ACC112 (cell line): ENCODE measurements at regions not wholly inside any gene's neighbourhood (a gene's known extent, or its start where the extent isn't known, plus 50 kb on each side); places are given as distances from the start of the nearest gene placed in this dataset.

Source experiments
- H2AFZ ChIP-seq: fragments of 200-600 bp; sonication (generic); one replicate; pipeline ENCODE4 v1.6.0; 2017; ENCODE audit warnings: antibody characterized with exemption, low read length; ENCODE audit not compliant: unreplicated experiment
- H3K27ac ChIP-seq: fragments of 200-600 bp; sonication (generic); 2 replicates; pipeline ENCODE4 v1.5.1; 2014; ENCODE audit warnings: low read depth, mild to moderate bottlenecking, antibody characterized with exemption, low read length, moderate library complexity
- H3K27me3 ChIP-seq: fragments of 200-600 bp; sonication (generic); 2 replicates; pipeline ENCODE4 v1.6.1; 2014; ENCODE audit warnings: mild to moderate bottlenecking, antibody characterized with exemption, low read length, moderate library complexity, mixed read lengths; ENCODE audit not compliant: insufficient read depth
- H3K36me3 ChIP-seq: fragments of 200-600 bp; sonication (generic); 2 replicates; pipeline ENCODE4 v1.6.1; 2016; ENCODE audit warnings: mild to moderate bottlenecking, antibody characterized with exemption, low read length, moderate library complexity, mixed read lengths; ENCODE audit not compliant: insufficient read depth
- H3K4me1 ChIP-seq: fragments of 200-600 bp; sonication (generic); one replicate; pipeline ENCODE4 v1.6.1; 2016; ENCODE audit warnings: low read length, mixed read lengths; ENCODE audit not compliant: insufficient read depth, unreplicated experiment, control insufficient read depth
- H3K4me3 ChIP-seq: fragments of 200-600 bp; sonication (generic); 2 replicates; pipeline ENCODE4 v1.5.1; 2014; ENCODE audit warnings: mild to moderate bottlenecking, low read depth, low read length
- H3K79me2 ChIP-seq: fragments of 200-600 bp; sonication (generic); one replicate; pipeline ENCODE4 v1.6.0; 2016; ENCODE audit warnings: low read length; ENCODE audit not compliant: control insufficient read depth, unreplicated experiment, insufficient read depth

DNA sequence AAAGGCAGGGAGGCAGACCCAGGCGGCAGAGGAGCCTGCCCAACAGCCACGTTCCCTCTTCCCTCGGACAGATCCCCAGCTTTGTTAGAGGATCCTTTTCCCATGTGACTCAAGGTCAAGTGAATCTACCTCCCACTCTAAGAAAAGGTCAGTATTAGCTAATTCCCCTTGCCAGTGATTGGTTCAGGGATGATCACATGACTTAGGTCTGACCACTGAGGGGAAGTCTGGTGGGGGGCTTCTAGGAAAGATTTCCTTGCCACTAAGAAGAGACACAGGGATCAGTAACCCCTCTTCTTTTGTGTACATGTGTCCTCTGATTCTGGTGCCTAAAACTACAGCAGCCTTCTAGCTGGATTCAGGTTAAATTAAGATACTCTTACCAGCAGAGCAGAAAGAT is 266.3 kb upstream of the NSMCE3 start:
- H3K4me1 ChIP-seq = no peaks in the 10 kb centered on the region
- H3K4me3 ChIP-seq = no peak overlapping the region
- no peak overlapping the region for H2AFZ ChIP-seq
- peaks cover 54% of the 10 kb centered on the region for H3K27me3 ChIP-seq
- no peak overlapping the region for H3K27ac ChIP-seq
- no peaks in the 10 kb centered on the region for H3K36me3 ChIP-seq
- H3K79me2 ChIP-seq = no peaks in the 10 kb centered on the region

DNA sequence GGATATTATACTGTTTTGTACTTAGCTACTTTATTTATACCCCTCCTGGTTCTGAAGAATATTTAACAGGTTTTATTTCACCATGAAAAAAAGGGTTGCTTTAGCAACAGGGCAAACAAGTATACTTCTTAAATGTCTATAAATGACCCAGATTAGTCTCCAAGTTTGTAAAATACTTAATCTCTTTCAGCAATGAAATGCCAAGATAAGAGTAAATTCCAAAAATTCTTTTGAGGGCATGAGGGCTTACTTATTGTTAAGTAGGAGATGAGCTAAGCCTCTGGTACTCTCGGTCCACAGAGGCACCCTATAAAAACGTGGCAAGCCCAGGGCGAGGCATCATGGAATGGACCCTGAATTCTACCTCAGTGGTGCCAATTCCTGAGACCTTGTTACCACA is 264.8 kb upstream of the NSMCE3 start:
- Histone ChIP-seq H3K79me2 (no peaks in the 10 kb centered on the region), H3K36me3 (no peaks in the 10 kb centered on the region), H3K27me3 (peaks cover 39% of the 10 kb centered on the region), H3K27ac (no peak overlapping the region), H2AFZ (no peak overlapping the region), H3K4me1 (no peaks in the 10 kb centered on the region), H3K4me3 (no peak overlapping the region)

DNA sequence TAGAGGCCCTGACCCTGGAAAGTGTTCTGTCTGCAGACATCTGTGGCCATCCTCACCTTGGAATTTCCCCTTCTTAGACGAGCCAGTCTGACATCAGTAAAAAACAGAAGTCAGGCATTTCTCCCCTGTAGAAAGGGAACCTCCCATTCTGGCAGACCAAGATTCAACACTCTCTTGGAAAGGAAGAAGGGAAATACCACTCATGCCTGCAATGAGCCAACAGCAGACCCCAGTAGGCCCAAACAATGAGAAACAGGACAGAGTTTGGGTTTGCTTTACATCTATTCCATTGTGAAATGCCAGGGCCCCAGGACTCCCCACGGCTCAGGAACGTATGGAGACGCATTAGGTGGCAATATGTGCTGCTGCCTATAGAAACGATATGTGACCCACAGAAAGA is 264.0 kb upstream of the NSMCE3 start:
- no peak overlapping the region for H2AFZ ChIP-seq
- no peak overlapping the region for H3K27ac ChIP-seq
- H3K4me3 ChIP-seq = no peak overlapping the region
- H3K79me2 ChIP-seq = no peaks in the 10 kb centered on the region
- H3K4me1 ChIP-seq = no peaks in the 10 kb centered on the region
- H3K36me3 ChIP-seq = no peaks in the 10 kb centered on the region
- H3K27me3 ChIP-seq = peaks cover 38% of the 10 kb centered on the region

DNA sequence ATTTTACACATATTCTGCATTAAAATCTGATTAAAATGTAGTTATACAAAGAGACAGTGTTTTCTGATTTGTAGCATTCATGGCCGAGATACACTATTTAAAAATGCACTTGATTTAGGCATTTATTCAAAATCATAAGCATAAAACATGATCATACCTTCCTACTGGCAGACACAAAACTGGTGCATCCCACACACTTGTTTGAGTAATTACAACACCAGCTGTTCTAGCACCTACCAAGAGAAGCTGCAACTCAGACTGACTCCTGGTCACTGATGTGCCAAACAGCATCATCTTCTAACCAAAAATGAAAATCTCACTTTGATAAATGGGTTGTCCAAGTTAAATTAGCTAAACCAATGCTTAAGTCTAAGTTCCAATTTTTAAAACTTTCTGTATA is 262.7 kb upstream of the NSMCE3 start:
- H3K79me2 ChIP-seq = no peaks in the 10 kb centered on the region
- no peaks in the 10 kb centered on the region for H3K4me1 ChIP-seq
- H2AFZ ChIP-seq = no peak overlapping the region
- H3K4me3 ChIP-seq = no peak overlapping the region
- no peaks in the 10 kb centered on the region for H3K36me3 ChIP-seq
- no peak overlapping the region for H3K27ac ChIP-seq
- peaks cover 28% of the 10 kb centered on the region for H3K27me3 ChIP-seq

DNA sequence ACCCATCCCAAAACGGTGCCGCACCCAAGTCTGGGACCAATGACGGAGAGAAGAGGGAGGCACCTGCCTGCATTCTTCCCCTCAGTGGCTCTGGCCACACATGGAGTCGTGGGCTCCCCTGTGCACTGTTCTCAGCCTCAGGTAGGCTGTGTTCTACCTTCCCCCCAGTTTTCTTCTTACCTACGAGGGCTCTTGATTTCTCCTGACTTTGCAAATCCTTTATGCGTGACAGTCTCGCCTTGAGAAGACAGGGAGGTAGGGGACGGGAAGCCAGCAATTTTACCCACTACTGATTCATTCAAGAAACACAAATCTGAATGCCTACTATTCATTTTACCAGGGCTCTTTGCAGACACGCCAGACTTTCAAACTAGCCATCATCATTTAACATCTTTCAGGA is 261.3 kb upstream of the NSMCE3 start:
- Histone ChIP-seq H3K27me3 (peaks cover 19% of the 10 kb centered on the region), H3K79me2 (no peaks in the 10 kb centered on the region), H3K27ac (no peak overlapping the region), H3K4me1 (no peaks in the 10 kb centered on the region), H3K4me3 (no peak overlapping the region), H2AFZ (no peak overlapping the region), H3K36me3 (no peaks in the 10 kb centered on the region)

DNA sequence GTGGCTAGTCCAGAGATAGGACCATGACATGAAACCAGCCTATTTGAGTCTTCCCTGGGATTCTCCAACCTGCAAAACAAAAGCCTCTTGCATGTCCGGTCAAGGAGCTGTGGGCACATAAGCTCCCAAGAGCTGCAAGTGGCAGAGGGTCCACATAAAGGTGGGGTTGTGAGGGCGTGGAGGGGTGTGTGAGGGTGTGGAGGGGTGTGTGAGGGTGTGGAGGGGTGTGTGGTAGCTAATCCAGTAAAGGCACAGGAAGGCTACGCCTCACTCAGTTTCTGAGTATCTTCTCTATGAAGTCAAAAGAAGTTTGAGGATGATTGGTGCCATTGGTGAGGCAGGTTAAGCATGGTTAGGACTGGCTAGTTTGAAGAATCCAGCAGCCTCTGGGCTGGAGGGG is 259.4 kb upstream of the NSMCE3 start:
- Histone ChIP-seq H3K79me2 (no peaks in the 10 kb centered on the region), H3K27me3 (peaks cover 23% of the 10 kb centered on the region), H3K4me1 (no peaks in the 10 kb centered on the region), H2AFZ (no peak overlapping the region), H3K36me3 (no peaks in the 10 kb centered on the region), H3K4me3 (no peak overlapping the region), H3K27ac (no peak overlapping the region)

DNA sequence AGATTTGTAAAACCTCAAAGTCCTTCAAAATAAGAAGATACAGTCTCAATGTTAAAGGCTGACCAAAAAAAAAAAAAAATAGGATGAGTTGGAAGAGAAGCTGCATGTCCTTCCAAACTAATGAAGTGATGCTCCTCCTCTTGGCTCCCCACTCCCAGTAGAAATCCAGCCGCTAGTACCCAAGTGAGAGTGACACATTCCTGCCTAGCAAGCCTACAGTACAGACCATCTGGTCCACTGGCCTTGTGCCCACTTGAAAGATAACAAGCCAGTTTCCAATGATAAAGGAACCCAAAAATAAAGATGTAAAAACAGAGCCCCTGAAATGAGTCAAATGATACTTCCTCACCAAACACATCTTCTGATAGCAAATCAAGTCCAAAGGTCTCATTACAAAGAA is 258.7 kb upstream of the NSMCE3 start:
- Histone ChIP-seq H3K4me1 (no peaks in the 10 kb centered on the region), H3K4me3 (no peak overlapping the region), H2AFZ (no peak overlapping the region), H3K79me2 (no peaks in the 10 kb centered on the region), H3K27me3 (peaks cover 28% of the 10 kb centered on the region), H3K36me3 (no peaks in the 10 kb centered on the region), H3K27ac (no peak overlapping the region)

DNA sequence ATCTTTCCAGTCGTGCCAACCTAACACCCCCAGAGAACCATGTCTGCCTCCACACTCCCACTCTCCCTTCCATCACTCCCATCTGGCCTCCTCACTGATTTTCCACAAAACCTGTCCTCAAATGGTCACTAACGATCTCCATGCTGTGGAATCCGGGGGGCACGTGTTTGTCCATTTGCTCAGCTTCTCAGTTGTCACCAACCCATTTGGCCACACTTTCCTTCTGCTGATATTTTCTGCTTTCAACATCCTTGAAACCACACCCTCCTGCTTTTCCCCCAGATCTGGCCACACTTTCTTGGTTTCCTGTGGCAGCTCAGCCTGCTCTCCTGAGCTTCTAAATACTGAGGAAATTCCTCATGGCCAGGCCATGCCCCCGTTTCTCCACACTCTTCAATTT is 257.2 kb upstream of the NSMCE3 start:
- H3K27me3 ChIP-seq = peaks cover 32% of the 10 kb centered on the region

DNA sequence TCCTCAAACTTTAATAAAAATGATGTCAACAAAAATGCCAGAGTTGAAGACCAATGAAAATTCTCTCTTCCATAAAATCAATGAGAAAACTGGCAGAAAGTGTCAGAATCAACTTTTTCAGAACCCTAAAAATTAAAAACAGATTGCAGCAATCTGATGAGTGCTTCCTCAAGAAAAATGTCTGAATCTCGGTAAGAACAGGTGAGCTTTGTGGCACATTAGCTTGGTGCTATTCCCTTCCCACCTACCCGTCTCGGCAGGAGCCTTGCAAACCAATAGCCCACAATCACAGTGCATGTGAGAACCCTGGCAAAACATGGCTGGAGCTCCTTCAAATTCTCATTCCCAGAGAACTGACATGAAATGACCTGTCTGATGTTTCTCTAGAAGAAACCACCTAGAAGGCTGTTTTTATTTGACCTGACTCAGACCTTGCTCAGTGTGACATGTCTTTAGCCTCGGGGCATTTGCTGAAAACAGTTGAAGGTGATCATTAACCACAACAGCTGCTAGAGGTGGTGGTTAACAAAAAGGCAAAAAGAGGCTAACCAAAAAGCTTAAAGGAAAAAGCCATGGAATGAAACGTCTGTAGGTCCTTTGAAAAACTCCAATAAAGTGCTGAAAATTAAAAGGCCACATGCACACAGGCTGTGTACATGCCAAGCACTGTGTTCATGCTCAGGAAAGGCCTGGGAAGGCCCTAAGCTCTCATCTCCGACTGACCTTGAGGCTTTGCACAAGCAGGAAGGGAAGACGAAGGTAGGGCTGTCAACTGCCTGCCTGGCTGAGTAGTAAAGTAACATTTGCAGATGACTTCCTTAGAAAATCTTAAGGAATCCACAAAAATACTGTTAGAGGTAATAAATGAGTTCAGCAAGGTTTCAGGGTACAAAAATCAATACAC is 253.0 kb upstream of the NSMCE3 start:
- no peaks in the 10 kb centered on the region for H3K79me2 ChIP-seq
- no peaks in the 10 kb centered on the region for H3K36me3 ChIP-seq
- H3K27ac ChIP-seq = no peak overlapping the region
- peaks cover 33% of the 10 kb centered on the region for H3K27me3 ChIP-seq
- H3K4me3 ChIP-seq = no peak overlapping the region
- H3K4me1 ChIP-seq = no peaks in the 10 kb centered on the region
- no peak overlapping the region for H2AFZ ChIP-seq

More for the DNA sequence above, 257.2 kb upstream of the NSMCE3 start:
- no peak overlapping the region for H3K4me3 ChIP-seq
- no peaks in the 10 kb centered on the region for H3K79me2 ChIP-seq
- H3K27ac ChIP-seq = no peak overlapping the region
- H3K36me3 ChIP-seq = no peaks in the 10 kb centered on the region
- no peak overlapping the region for H2AFZ ChIP-seq
- no peaks in the 10 kb centered on the region for H3K4me1 ChIP-seq

DNA sequence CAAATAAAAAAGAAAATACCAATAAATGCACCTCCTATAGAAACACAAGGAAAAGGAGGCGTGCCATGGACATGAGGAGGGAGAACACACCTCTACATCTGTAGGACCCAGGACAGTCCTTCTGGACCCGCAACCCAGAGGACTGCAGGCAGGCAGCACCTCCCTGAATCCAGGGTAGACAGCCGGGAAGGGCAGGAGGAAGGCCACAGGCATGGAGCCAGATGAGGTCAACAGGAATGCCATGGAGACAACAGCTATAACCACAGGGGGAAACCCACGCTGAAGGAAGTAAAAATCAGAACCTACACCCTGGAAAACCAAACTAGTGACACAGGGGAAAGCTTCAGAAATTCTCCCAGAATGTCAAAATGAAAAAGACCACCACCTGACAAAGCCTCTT is 248.8 kb upstream of the NSMCE3 start:
- H3K4me3 ChIP-seq = no peak overlapping the region
- no peaks in the 10 kb centered on the region for H3K79me2 ChIP-seq
- no peak overlapping the region for H3K27ac ChIP-seq
- no peaks in the 10 kb centered on the region for H3K4me1 ChIP-seq
- no peaks in the 10 kb centered on the region for H3K36me3 ChIP-seq
- H2AFZ ChIP-seq = no peak overlapping the region
- H3K27me3 ChIP-seq = peaks cover 33% of the 10 kb centered on the region; the same call in 1 of the 2 replicates

DNA sequence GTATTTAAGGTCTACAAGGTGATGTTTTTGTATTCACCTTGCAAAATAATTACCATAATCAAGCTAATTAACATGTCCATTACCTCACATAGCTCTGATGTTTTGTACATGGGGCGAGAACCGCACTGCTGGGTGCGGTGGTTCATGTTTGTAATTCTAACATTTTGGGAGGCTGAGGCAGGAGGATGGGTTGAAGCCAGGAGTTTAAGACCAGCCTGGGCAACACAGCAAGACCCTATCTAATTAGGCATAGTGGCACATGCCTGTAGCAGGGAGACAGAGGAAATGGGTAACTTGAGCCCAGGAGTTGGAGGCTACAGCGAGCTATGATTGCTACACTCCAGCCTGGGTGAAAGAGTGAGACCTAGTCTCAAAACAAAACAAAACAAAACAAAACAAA is 248.2 kb upstream of the NSMCE3 start:
- Histone ChIP-seq H3K36me3 (no peaks in the 10 kb centered on the region), H2AFZ (no peak overlapping the region), H3K4me1 (no peaks in the 10 kb centered on the region), H3K27me3 (peaks cover 31% of the 10 kb centered on the region; the same call in 1 of the 2 replicates), H3K4me3 (no peak overlapping the region), H3K27ac (no peak overlapping the region), H3K79me2 (no peaks in the 10 kb centered on the region)
